ENCODE measurements at regions not wholly inside any gene's neighbourhood (a gene's known extent, or its start where the extent isn't known, plus 50 kb on each side); places are given as distances from the start of the nearest gene placed in this dataset.

DNA sequence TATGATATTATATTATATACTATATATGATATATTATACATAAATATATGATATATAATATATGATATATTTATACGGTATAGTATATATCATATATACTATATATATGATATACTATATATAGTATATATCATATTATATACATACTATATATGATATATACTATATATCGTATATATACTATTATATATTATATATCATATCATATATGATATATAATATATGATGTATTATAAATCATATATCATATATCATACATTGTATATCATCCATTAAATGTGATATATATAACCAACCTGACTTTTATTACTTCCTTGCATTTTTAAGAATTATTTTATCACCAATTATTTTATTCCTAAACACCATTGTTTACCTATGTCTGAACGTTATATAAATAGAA lies 146.6 kb upstream of the PRSS16 start:
- TF ChIP-seq EZH2 (IDR thresholded peaks at IDR 0.05; ENCODE audit: insufficient read depth, low read length) (no peak), CTCF (IDR thresholded peaks at IDR 0.05; ENCODE audit: insufficient read depth, low read depth, low read length) (no peak)

Data from astrocyte (in vitro differentiated cells and primary cell).